Type B pancreatic cell (in vitro differentiated cells): ENCODE measurements at regions not wholly inside any gene's neighbourhood (a gene's known extent, or its start where the extent isn't known, plus 50 kb on each side); places are given as distances from the start of the nearest gene placed in this dataset.

Experiments used
- DNase-seq: peaks from one replicate; pipeline ENCODE4 v3.0.0; 2021; ENCODE audit warnings: mixed read lengths; ENCODE audit not compliant: unreplicated experiment; ENCODE audit errors: extremely low spot score
- H3K27ac Mint-ChIP-seq: 2 replicates; pipeline ENCODE4 v1.8.0; 2021; ENCODE audit warnings: mild to moderate bottlenecking, mixed read lengths
- H3K27me3 Mint-ChIP-seq: 2 replicates; pipeline ENCODE4 v1.8.0; 2021; ENCODE audit warnings: mixed read lengths
- H3K36me3 Mint-ChIP-seq: 2 replicates; pipeline ENCODE4 v1.8.0; 2021; ENCODE audit warnings: mixed read lengths
- H3K4me1 Mint-ChIP-seq: one replicate; pipeline ENCODE4 v1.8.0; 2021; ENCODE audit warnings: mixed read lengths; ENCODE audit not compliant: unreplicated experiment
- H3K4me3 Mint-ChIP-seq: 2 replicates; pipeline ENCODE4 v1.8.0; 2021; ENCODE audit warnings: mild to moderate bottlenecking, mixed read lengths
- H3K9me3 Mint-ChIP-seq: 2 replicates; pipeline ENCODE4 v1.8.0; 2021; ENCODE audit warnings: mixed read lengths
- TF ChIP-seq, protein P1 (sequence below): fragments of 200-600 bp; sonication (generic); conservative IDR thresholded peaks from 2 replicates; pipeline ENCODE4 v1.5.0; 2021; ENCODE audit warnings: antibody characterized with exemption, mild to moderate bottlenecking

DNA sequence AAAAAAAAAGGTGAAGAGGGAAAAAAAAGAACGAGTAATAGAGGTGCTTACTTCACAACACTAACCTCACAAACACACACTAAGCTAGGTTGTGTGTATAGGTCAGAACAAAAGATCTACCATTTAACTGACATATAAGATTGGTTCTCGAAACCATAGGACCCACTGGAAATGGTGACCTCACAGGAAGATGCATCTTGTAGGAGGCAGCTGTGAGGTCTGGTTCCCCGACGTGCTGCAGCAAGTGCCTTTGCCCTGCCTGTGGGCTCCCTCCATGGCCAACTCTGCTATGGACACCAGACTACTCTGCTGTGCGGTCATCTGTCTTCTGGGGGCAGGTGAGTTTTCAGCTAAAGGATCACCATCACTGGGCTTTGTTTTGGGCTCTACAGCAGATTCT is 133.8 kb upstream of the PRSS1 start:
- Mint-ChIP-seq H3K9me3 (no peaks in the 10 kb centered on the region), H3K27me3 (peaks cover 23% of the 10 kb centered on the region), H3K4me1 (peaks cover 6% of the 10 kb centered on the region), H3K4me3 (no peak overlapping the region), H3K36me3 (no peaks in the 10 kb centered on the region), H3K27ac (no peak overlapping the region)
- TF ChIP-seq, protein P1, sequence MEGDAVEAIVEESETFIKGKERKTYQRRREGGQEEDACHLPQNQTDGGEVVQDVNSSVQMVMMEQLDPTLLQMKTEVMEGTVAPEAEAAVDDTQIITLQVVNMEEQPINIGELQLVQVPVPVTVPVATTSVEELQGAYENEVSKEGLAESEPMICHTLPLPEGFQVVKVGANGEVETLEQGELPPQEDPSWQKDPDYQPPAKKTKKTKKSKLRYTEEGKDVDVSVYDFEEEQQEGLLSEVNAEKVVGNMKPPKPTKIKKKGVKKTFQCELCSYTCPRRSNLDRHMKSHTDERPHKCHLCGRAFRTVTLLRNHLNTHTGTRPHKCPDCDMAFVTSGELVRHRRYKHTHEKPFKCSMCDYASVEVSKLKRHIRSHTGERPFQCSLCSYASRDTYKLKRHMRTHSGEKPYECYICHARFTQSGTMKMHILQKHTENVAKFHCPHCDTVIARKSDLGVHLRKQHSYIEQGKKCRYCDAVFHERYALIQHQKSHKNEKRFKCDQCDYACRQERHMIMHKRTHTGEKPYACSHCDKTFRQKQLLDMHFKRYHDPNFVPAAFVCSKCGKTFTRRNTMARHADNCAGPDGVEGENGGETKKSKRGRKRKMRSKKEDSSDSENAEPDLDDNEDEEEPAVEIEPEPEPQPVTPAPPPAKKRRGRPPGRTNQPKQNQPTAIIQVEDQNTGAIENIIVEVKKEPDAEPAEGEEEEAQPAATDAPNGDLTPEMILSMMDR = no peak
- no peak for DNase-seq

DNA sequence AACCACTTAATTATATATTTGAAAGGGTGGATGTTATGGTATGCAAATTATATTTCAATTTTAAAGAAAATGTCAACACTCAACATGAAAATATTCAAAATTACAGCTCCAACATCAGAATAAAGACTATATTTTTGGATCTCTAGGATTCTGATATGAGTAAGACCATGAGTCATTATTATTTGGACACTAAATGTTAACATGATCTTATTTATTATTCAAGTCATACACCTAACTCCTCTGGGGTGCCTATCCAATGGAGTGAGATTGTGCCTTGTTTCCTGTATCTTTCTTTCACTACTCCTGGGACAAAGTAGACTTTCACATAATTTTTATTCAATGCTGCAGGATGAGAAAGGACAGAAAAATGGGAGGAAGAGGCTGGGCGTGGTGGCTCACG is 135.2 kb upstream of the PRSS1 start:
- Mint-ChIP-seq H3K4me1 (peaks cover 6% of the 10 kb centered on the region), H3K4me3 (no peak overlapping the region), H3K27ac (no peak overlapping the region), H3K9me3 (no peaks in the 10 kb centered on the region), H3K27me3 (peaks cover 23% of the 10 kb centered on the region), H3K36me3 (no peaks in the 10 kb centered on the region)
- no peak for DNase-seq
- TF ChIP-seq, protein P1 = no peak

GRCh38 chr7:142612237-142612881 is 136.9 kb upstream of the PRSS1 start:
- Mint-ChIP-seq H3K27me3 (peaks cover 22% of the 10 kb centered on the region), H3K9me3 (no peaks in the 10 kb centered on the region), H3K4me1 (peaks cover 6% of the 10 kb centered on the region), H3K36me3 (no peaks in the 10 kb centered on the region), H3K4me3 (no peak overlapping the region), H3K27ac (no peak overlapping the region)
- no peak for DNase-seq
- TF ChIP-seq, protein P1 = no peak

GRCh38 chr7:142611566-142612236 is 137.6 kb upstream of the PRSS1 start:
- DNase-seq = no peak
- peaks cover 6% of the 10 kb centered on the region for H3K4me1 Mint-ChIP-seq
- H3K27ac Mint-ChIP-seq = no peak overlapping the region
- no peak overlapping the region for H3K4me3 Mint-ChIP-seq
- no peaks in the 10 kb centered on the region for H3K36me3 Mint-ChIP-seq
- TF ChIP-seq, protein P1 = no peak
- H3K27me3 Mint-ChIP-seq = peaks cover 18% of the 10 kb centered on the region
- H3K9me3 Mint-ChIP-seq = no peaks in the 10 kb centered on the region

DNA sequence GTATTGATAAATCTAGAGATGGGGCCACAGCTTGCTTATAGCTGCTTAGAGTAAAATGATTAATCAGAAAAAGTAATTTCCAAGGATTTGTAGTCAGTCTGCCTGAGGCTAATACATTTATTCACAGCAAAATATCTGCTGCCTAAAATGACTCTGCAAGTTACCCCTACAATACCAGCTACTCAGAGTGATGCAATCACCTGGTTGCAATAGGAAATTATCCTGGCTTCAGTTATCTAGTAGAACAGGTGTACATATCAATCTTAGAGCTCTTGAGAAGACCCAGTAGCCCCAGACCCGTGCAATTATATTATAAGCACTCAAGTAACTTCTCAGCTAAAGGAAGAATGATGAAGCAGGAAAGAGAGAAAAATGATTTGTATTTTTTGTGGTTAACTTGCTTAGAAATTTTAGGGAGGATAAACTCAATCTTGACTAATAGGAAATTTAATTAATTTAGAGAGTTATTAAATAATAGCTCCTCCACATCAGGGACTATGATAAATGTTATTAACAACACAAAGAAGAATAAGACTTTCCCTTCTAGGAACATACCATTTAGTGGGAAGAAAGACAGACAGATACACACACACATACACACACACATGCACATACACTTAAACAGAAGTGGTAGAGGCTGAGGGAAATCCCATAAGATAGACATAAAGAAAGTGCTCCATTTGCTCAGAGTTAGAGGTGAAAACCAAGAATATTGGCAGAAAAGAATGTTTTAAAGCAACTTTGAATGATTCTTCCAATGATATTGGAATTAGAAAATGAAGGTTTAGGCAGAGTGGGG is 140.4 kb upstream of the PRSS1 start:
- no peak overlapping the region for H3K4me3 Mint-ChIP-seq
- DNase-seq = no peak
- H3K9me3 Mint-ChIP-seq = no peaks in the 10 kb centered on the region
- peaks cover 6% of the 10 kb centered on the region for H3K4me1 Mint-ChIP-seq
- H3K27ac Mint-ChIP-seq = no peak overlapping the region
- no peaks in the 10 kb centered on the region for H3K36me3 Mint-ChIP-seq
- TF ChIP-seq, protein P1 = no peak
- peaks cover 19% of the 10 kb centered on the region for H3K27me3 Mint-ChIP-seq
